HG03175 (cell line): ENCODE measurements at regions not wholly inside any gene's neighbourhood (a gene's known extent, or its start where the extent isn't known, plus 50 kb on each side); places are given as distances from the start of the nearest gene placed in this dataset.

Source experiments
- ATAC-seq: cut with Tn5 transposase; IDR thresholded peaks from one replicate; pipeline ENCODE4 v1.9.1; 2021; ENCODE audit warnings: mild to moderate bottlenecking, moderate library complexity; ENCODE audit not compliant: unreplicated experiment

- ATAC-seq = no peak
Measured at GRCh38 chr5:116389601-116390000, 185.0 kb downstream of the SEMA6A start.

GRCh38 chr5:116388564-116389258 is 185.9 kb downstream of the SEMA6A start:
- ATAC-seq = no peak

- no peak for ATAC-seq
Measured at GRCh38 chr5:116387738-116388137, 186.9 kb downstream of the SEMA6A start.

- ATAC-seq = no peak
Measured at GRCh38 chr5:116386633-116387032, 188.0 kb downstream of the SEMA6A start.

- no peak for ATAC-seq
Measured at GRCh38 chr5:116382874-116383266, 191.8 kb downstream of the SEMA6A start.

GRCh38 chr5:116382032-116382873 is 192.4 kb downstream of the SEMA6A start:
- ATAC-seq = no peak

- ATAC-seq = no peak
Measured at GRCh38 chr5:116381201-116381600, 193.4 kb downstream of the SEMA6A start.

- no peak for ATAC-seq
Measured at GRCh38 chr5:116380621-116381020, 194.0 kb downstream of the SEMA6A start.

- no peak for ATAC-seq
Measured at GRCh38 chr5:116379306-116379705, 195.3 kb downstream of the SEMA6A start.

- no peak for ATAC-seq
Measured at GRCh38 chr5:116378777-116379121, 195.9 kb downstream of the SEMA6A start.

- ATAC-seq = no peak
Measured at GRCh38 chr5:116378007-116378776, 196.4 kb downstream of the SEMA6A start.

- ATAC-seq = no peak
Measured at GRCh38 chr5:116377276-116378006, 197.2 kb downstream of the SEMA6A start.

- ATAC-seq = no peak
Measured at GRCh38 chr5:116375926-116376325, 198.7 kb downstream of the SEMA6A start.

- ATAC-seq = peak; percentile 59
Measured at GRCh38 chr5:116374434-116374852, 200.2 kb downstream of the SEMA6A start.

- ATAC-seq = peak; percentile 54
Measured at GRCh38 chr5:116372931-116373597, 201.6 kb downstream of the SEMA6A start.

- ATAC-seq = no peak
Measured at GRCh38 chr5:116371935-116372334, 202.7 kb downstream of the SEMA6A start.

- ATAC-seq = no peak
Measured at GRCh38 chr5:116371431-116371830, 203.2 kb downstream of the SEMA6A start.

GRCh38 chr5:116370886-116371285 is 203.7 kb downstream of the SEMA6A start:
- ATAC-seq = no peak

- no peak for ATAC-seq
Measured at GRCh38 chr5:116370149-116370548, 204.5 kb downstream of the SEMA6A start.

- ATAC-seq = no peak
Measured at GRCh38 chr5:116365006-116365496, 209.6 kb downstream of the SEMA6A start.
